GM18907 (cell line): ENCODE measurements at regions not wholly inside any gene's neighbourhood (a gene's known extent, or its start where the extent isn't known, plus 50 kb on each side); places are given as distances from the start of the nearest gene placed in this dataset.
"Not testable (repeated sequence)": the region's sequence is repeated elsewhere in the genome, so short reads cannot be mapped to it uniquely, and the experiment has no call there.

Experiments used
- ATAC-seq: cut with Tn5 transposase; IDR thresholded peaks from one replicate; pipeline ENCODE4 v1.9.1; 2021; ENCODE audit warnings: mild to moderate bottlenecking, moderate library complexity; ENCODE audit not compliant: unreplicated experiment

DNA sequence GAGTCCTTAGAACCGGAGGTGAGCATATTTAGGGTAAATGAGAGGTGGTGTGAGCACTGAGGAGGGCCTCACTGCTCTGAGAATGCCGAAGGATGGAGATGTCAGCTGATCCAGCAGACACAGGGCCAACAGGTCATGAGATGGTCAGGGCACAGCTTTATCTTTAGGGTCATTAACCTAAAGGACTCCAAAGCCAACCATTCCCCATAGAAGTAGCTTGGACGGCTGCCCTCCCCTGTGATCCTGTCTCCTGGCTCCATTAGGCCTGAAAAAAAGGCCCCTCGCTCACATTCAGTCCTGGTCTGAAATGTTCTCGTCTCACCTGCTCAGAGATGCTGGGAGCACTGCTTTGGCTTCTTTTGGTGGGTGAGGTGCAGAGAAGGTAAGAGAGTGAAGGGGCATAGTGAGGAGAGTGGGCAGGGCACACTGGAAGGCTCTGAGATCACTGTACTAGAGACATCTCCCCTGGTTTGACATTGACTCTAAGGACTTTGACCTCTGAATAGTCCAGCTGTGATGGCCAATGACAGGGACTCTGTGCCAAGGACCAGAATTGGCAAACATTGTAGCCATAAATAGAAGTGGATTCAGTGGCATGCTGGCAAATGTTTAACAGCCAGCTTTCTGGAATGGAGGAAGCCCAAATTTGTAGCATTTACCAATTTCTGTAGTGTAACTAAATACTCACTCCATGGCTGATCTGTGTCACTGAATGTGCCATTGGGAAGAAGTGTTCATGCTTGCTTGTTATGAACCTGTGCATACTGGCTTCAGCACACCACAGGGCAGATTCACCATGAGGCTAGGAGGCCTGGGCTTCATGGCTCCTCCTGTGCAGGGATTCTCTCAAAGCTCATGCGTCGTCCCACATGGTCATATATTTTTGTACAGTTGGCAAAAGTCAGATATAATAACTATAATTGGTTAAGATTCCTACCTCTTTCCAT is 76.2 kb upstream of the MRPS22 start:
- no peak for ATAC-seq

GRCh38 chr3:139269984-139270383 is 73.8 kb upstream of the MRPS22 start:
- no peak for ATAC-seq

GRCh38 chr3:139270652-139271051 is 73.2 kb upstream of the MRPS22 start:
- not testable (repeated sequence) for ATAC-seq

DNA sequence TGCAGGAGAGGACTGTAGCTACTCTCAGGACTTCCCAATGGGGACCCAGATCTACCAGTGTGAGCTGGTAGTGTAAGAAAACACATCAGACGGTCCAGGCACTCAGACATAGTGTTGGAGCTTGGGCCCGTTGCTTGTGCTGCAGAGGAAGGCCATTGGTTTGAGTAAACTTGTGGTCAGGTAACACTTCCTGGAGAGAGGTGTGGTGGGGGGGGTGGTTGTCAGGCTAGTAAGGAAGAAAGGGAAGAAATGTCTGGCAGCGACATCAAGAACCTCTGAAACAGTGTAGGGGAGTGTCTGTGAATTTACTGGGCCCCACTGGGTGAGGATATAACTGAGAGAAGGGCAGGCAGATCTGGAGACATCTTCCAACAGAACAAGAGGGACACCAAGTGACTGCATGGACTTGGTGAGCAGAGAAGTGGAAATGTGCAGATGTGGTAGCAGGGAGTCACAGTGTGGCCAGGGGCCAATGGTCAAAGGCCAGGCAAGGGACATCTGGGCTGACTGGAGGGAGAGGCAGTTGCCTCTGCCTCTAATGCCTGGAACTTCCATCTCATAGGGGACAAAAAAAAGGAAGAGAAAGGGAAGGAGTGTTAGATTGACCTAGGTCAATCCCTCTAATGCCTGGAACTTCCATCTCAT is 63.7 kb upstream of the MRPS22 start:
- ATAC-seq = no peak

GRCh38 chr3:139281096-139281495 is 62.7 kb upstream of the MRPS22 start:
- ATAC-seq = no peak

DNA sequence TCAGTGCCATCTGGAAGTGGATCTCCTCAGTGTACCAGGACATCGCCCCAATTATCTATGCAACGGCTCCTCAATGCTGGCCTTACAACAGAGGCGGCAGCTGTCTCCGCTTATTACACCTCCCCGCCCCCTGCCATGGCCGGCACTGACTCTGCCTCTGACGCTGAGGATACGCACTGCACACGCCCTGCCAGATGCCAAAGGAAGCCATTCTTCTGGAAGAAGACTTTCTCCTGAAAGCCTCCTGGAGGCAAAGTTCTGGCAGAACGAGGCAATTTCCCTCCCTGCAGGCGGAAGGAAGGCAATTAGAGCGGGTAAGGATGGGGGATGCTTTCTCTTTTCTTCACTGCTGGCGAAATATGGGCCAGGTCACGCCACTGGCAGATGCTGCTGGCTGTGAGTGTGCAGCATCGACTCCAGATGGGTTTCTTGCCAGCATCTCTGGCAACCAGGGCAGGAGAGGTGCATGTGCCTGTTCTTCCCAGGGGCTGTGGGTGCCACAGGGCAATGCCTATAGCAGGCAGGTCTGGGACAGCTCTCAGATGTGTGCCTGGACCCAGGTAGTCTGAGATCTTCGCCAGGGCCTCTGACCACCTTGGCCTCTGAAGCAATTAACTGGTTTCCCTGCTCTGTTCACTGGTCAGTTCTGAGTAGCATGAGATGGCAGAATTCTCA is 62.2 kb upstream of the MRPS22 start:
- ATAC-seq = no peak

DNA sequence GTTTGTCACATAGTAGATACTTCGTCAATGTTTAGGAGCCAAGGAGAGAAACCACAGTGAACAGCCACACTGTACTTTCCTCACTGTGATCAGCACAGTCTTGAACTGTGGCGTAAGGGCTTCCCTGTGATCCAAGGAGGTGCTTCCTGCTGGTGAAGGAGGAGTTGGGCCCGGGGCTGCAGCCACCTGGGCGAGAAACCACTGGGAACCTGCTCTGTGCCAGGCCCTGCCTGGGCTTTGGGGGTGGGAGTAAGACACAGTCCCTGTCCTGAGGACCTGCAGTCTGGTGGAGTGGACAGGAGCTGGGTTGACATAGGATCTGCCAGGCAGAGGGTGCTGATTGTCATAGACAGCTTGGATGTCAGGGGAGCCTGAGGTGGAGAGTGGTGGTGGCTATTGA is 60.5 kb upstream of the MRPS22 start:
- ATAC-seq = no peak

DNA sequence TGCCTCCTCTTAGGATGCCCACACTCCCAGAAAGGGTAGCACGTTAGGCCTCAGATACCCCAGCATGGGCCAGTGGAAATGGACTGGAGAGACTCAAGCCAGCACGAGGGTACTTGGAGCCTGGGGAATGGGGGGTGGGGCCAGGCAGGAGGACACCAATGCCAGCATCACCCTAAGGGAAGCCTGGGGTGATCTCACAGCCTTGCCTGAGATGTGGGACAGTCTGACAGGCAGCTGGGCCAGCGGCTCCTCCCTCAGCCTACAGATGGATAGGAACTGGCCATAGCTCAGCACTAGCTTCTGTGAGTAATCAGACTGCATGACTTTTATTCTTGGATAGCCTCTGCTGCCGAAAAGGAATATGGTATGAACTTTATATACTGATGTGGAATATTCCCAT is 59.6 kb upstream of the MRPS22 start:
- no peak for ATAC-seq

DNA sequence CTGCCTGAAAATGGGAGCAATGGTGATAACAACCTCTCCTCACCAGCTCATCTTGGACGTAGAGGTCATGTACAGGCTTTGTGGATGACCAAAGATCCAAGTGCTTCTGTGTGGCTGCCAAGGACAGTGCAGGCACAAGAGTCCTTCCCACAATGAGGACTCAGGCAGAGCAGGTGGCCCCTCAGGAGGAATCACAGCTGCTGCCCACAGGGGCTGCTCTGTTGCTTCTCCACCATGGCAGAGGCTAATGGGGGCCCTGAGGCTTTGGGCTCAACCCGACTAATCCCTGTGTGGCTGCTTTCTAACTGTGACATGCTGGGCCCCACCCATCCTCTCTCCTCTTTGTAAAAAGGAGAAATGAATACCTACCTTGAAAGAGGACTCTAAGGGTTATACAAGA is 58.1 kb upstream of the MRPS22 start:
- ATAC-seq = no peak

- no peak for ATAC-seq
These were observed 57.6 kb upstream of the MRPS22 start for GRCh38 chr3:139286241-139286640.

DNA sequence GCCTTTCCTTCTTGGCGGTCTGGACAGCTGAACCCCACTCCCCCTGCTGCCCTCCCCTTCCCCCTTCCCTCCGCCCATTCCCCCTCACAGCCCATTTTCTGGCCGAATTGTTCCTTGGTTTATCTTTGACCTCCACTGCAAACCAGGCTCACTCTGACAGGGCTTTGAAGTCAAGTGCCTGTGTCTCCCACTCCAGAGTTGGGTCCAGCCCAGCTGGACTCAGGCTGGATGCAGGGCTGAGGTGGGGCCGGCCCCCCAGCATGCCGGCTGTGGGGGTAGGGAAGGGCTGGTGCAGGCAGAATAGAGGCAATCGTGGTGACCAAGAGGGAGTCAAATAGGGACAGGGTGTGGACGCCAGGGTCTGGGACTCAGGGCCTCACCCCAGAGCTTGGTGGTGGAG is 57.0 kb upstream of the MRPS22 start:
- no peak for ATAC-seq

DNA sequence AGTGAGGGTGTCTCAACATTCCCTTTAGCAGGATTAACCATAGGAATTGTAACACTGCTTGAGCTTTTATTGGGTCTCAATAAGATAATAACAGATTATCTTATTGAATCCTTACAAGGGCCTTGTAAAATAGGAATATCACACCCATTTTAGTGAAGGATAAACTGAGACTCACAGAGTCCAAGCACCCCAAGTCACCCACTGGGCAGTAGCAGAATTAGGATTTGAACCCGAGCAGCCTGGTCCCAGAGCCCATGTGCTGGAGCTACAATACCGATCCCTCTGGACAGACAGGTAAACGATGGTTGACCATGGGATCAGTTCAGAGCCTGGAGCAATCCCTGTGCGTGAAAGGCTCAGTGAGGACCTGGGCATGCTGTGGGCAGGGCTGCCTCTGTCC is 56.3 kb upstream of the MRPS22 start:
- no peak for ATAC-seq

GRCh38 chr3:139288266-139288821 is 55.5 kb upstream of the MRPS22 start:
- no peak for ATAC-seq

DNA sequence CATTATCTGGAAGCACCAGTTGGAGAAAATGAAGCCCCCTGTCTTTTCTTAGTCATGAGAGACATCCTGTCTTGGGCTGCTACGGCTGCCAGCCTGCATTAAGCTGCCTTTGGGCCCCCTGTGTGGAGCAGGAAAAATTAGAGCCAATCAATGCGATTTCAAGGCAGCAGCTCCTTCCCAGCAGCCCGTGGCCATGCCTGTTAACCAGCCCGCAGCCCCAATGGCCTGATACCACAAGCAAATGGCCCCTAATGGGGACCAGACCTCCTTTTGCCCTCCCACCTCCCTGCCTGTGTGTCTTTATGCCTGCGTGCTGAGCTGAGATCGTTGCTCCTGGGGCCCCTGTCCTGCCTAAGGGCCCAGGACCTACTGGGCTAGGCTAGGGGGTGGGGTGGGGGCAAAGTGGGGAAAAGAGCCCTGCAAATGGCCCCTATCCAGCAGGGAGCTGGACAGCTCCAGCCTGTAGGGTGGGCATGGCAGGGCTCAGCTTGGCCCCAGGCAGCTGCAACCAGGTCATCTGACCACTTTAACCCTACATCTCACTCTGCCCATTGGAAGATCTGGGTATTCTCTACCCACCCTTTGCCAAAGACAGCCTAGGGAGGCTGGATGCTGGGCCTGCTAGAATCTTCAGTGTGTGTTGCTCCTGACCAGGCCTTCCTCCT is 53.8 kb upstream of the MRPS22 start:
- ATAC-seq = no peak

GRCh38 chr3:139291276-139292051 is 52.4 kb upstream of the MRPS22 start:
- ATAC-seq = no peak

DNA sequence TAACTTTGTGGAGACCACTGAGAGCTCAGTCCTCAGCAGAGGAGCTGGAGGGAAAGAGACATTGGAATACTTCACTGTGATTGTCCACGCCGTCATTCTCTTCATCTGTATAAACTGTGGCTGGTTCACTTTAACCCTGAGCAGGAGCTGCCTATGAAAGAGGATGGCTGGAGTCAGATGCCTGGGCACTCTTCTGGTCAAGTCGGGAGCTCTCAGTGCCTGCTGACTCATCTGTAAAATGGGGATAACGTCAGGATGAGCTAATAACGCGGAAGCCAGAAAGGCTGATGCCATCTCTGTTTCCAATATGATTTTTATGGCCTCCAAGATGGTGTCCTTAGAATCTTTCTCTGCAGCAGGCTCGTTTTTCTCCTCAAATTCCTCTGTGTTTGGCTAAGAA is 51.6 kb upstream of the MRPS22 start:
- no peak for ATAC-seq

GRCh38 chr3:139292711-139293664 is 50.8 kb upstream of the MRPS22 start:
- ATAC-seq = no peak

DNA sequence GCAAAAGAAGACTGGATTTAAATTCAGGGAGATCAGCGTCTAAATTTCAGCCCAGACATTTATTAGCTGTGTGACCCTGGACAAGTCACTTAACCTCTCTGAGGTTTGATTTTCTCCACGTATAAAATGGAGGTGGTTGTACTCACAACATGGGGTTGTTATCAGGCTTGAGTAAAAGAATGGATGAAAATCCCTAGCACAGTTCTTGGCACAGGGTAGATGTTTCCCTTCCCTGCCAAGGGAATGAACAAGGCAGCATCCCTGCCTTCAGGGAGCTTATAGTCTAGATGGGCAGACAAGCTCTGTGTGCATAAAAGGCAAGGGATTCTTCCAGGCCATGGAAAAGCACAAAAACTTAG is 50.2 kb upstream of the MRPS22 start:
- no peak for ATAC-seq
